ENCODE measurements at regions not wholly inside any gene's neighbourhood (a gene's known extent, or its start where the extent isn't known, plus 50 kb on each side); places are given as distances from the start of the nearest gene placed in this dataset.
"Not testable (repeated sequence)": the region's sequence is repeated elsewhere in the genome, so short reads cannot be mapped to it uniquely, and the experiment has no call there.

DNA sequence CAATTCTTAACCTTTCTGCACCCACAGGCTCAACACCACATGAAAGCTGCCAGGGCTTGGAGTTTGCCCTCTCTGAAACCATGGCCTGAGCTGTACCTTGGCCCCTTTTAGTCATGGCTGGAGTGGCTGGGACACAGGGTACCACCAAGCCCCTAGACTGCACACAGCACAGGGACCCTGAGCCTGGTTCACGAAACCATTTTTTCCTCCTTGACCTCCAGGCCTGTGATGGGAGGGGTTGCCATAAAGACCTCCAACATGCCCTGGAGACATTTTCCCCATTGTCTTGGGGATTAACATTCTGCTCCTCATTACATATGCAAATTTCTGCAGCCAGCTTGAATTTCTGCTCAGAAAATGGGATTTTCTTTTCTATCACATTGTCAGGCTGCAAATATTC, 113.4 kb downstream of the XPNPEP1 start:
- not testable (repeated sequence) for H3K9ac ChIP-seq (ENCODE audit: low read depth in 1 of 2, low read length in 2 of 2); H3K27me3 ChIP-seq (ENCODE audit: control insufficient read depth in 1 of 2, insufficient read depth in 2 of 2, low read length in 2 of 2); H3K9me3 ChIP-seq (ENCODE audit: control insufficient read depth in 1 of 2, low read length in 2 of 2); H3K4me1 ChIP-seq (ENCODE audit: control insufficient read depth in 1 of 2, insufficient read depth in 2 of 2, low read length in 2 of 2); H3K4me3 ChIP-seq (ENCODE audit: low read depth in 1 of 2, low read length in 2 of 2); H3K36me3 ChIP-seq (ENCODE audit: control insufficient read depth in 1 of 2, insufficient read depth in 2 of 2, low read length in 2 of 2); H3K27ac ChIP-seq (ENCODE audit: low read depth, low read length)

DNA sequence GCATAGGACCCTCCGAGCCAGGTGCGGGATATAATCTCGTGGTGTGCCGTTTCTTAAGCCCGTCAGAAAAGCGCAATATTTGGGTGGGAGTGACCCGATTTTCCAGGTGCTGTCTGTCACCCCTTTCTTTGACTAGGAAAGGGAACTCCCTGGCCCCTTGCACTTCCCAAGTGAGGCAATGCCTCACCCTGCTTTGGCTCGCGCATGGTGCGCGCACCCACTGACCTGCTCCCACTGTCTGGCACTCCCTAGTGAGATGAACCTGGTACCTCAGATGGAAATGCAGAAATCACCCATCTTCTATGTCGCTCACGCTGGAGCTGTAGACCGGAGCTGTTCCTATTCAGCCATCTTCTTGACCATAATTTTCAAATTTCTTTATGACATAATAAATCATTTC, 122.1 kb downstream of the XPNPEP1 start:
- not testable (repeated sequence) for H3K36me3 ChIP-seq (ENCODE audit: control insufficient read depth in 1 of 2, insufficient read depth in 2 of 2, low read length in 2 of 2); H3K4me1 ChIP-seq (ENCODE audit: control insufficient read depth in 1 of 2, insufficient read depth in 2 of 2, low read length in 2 of 2); H3K27ac ChIP-seq (ENCODE audit: low read depth, low read length); H3K4me3 ChIP-seq (ENCODE audit: low read depth in 1 of 2, low read length in 2 of 2); H3K9ac ChIP-seq (ENCODE audit: low read depth in 1 of 2, low read length in 2 of 2); H3K9me3 ChIP-seq (ENCODE audit: control insufficient read depth in 1 of 2, low read length in 2 of 2); H3K27me3 ChIP-seq (ENCODE audit: control insufficient read depth in 1 of 2, insufficient read depth in 2 of 2, low read length in 2 of 2)

DNA sequence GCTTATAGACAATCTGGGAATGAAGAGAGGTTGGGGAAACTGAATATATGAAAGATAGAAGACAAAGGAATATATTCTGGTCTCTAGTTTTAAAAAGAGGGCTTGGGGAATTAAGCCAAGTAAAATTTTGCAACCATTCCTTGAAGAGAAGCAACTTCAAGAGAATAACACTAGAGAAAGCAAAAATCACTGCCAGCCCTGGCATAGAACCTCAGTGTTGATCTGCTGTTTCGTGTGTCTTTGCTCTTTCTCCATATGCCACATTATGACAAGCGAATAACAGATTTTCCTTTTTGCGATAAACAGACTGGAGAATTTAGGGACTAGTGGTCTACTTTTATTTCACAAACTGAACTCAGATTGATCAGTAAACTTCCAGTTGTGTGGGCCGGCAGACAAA, 132.7 kb downstream of the XPNPEP1 start:
- no peak overlapping the region for H3K27ac ChIP-seq (ENCODE audit: low read depth, low read length)
- no peaks in the 10 kb centered on the region for H3K27me3 ChIP-seq (ENCODE audit: control insufficient read depth in 1 of 2, insufficient read depth in 2 of 2, low read length in 2 of 2)
- no peaks in the 10 kb centered on the region for H3K36me3 ChIP-seq (ENCODE audit: control insufficient read depth in 1 of 2, insufficient read depth in 2 of 2, low read length in 2 of 2)
- no peak overlapping the region for H3K4me3 ChIP-seq (ENCODE audit: low read depth in 1 of 2, low read length in 2 of 2)
- H3K9ac ChIP-seq (ENCODE audit: low read depth in 1 of 2, low read length in 2 of 2) = no peak overlapping the region
- H3K4me1 ChIP-seq (ENCODE audit: control insufficient read depth in 1 of 2, insufficient read depth in 2 of 2, low read length in 2 of 2) = no peaks in the 10 kb centered on the region
- no peaks in the 10 kb centered on the region for H3K9me3 ChIP-seq (ENCODE audit: control insufficient read depth in 1 of 2, low read length in 2 of 2)

DNA sequence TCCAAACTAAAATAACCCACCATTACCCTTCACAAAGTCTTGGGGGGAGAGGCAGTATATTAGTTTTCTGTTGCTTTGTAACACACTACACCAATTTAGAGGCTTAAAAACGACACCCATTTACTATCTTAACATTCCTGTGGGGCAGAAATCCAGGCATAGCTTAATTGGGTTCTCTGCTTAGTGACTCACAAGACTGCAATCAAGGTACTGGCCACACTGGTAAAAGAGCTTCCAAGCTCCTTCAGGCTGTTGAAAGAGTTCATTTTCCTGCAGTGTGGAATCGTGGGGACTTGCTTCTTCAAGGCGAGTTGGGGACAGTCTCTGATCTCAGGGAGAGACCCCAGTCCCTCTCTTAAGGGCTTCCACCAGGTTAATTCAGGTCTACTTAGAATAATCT, 139.1 kb downstream of the XPNPEP1 start:
- no peaks in the 10 kb centered on the region for H3K9me3 ChIP-seq (ENCODE audit: control insufficient read depth in 1 of 2, low read length in 2 of 2)
- H3K27me3 ChIP-seq (ENCODE audit: control insufficient read depth in 1 of 2, insufficient read depth in 2 of 2, low read length in 2 of 2) = no peaks in the 10 kb centered on the region
- no peak overlapping the region for H3K4me3 ChIP-seq (ENCODE audit: low read depth in 1 of 2, low read length in 2 of 2)
- no peaks in the 10 kb centered on the region for H3K36me3 ChIP-seq (ENCODE audit: control insufficient read depth in 1 of 2, insufficient read depth in 2 of 2, low read length in 2 of 2)
- H3K27ac ChIP-seq (ENCODE audit: low read depth, low read length) = no peak overlapping the region
- no peak overlapping the region for H3K9ac ChIP-seq (ENCODE audit: low read depth in 1 of 2, low read length in 2 of 2)
- H3K4me1 ChIP-seq (ENCODE audit: control insufficient read depth in 1 of 2, insufficient read depth in 2 of 2, low read length in 2 of 2) = no peaks in the 10 kb centered on the region

DNA sequence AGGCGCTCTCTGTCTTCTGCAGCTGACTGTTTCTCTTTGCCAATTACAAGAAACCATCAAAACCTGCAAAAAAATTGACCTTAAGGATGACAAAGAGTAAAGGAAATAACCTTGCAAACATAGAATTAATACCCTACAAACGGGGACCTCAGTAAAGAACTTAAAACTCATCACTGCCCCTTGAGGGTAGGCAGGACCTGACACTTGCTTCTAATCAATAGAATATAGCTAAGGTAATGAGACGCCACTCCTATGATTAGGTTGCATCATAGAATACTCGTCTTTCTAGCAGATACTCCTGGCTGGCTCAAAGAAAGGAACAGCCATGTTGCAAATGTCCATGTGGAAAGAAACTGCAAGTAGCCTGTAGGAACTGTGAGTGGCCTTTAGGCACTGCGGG, 140.0 kb downstream of the XPNPEP1 start:
- H3K4me1 ChIP-seq (ENCODE audit: control insufficient read depth in 1 of 2, insufficient read depth in 2 of 2, low read length in 2 of 2) = no peaks in the 10 kb centered on the region
- H3K9ac ChIP-seq (ENCODE audit: low read depth in 1 of 2, low read length in 2 of 2) = no peak overlapping the region
- no peaks in the 10 kb centered on the region for H3K9me3 ChIP-seq (ENCODE audit: control insufficient read depth in 1 of 2, low read length in 2 of 2)
- H3K27ac ChIP-seq (ENCODE audit: low read depth, low read length) = no peak overlapping the region
- no peaks in the 10 kb centered on the region for H3K27me3 ChIP-seq (ENCODE audit: control insufficient read depth in 1 of 2, insufficient read depth in 2 of 2, low read length in 2 of 2)
- H3K4me3 ChIP-seq (ENCODE audit: low read depth in 1 of 2, low read length in 2 of 2) = no peak overlapping the region
- H3K36me3 ChIP-seq (ENCODE audit: control insufficient read depth in 1 of 2, insufficient read depth in 2 of 2, low read length in 2 of 2) = no peaks in the 10 kb centered on the region

DNA sequence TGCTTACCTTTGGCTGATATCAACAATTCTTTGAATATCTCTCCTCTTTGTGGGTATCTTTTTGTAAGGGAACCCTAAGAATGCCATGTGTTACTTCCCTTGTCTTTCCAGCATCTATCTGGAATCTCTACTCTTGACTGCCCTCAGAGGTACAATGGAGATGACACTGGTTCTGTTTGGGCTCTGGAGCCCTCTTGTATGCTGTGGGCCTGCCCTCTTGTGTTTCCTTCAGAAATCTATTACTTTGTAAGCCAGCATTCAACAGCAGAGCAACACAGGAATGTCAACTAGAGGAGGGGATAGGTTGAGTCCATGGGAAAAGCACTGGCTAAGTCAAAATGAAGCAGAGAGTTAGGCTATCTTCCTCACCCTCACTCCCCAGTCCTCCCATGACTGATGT, 142.3 kb downstream of the XPNPEP1 start:
- H3K9me3 ChIP-seq (ENCODE audit: control insufficient read depth in 1 of 2, low read length in 2 of 2) = no peaks in the 10 kb centered on the region
- H3K9ac ChIP-seq (ENCODE audit: low read depth in 1 of 2, low read length in 2 of 2) = no peak overlapping the region
- H3K27me3 ChIP-seq (ENCODE audit: control insufficient read depth in 1 of 2, insufficient read depth in 2 of 2, low read length in 2 of 2) = no peaks in the 10 kb centered on the region
- H3K27ac ChIP-seq (ENCODE audit: low read depth, low read length) = no peak overlapping the region
- H3K4me1 ChIP-seq (ENCODE audit: control insufficient read depth in 1 of 2, insufficient read depth in 2 of 2, low read length in 2 of 2) = no peaks in the 10 kb centered on the region
- no peak overlapping the region for H3K4me3 ChIP-seq (ENCODE audit: low read depth in 1 of 2, low read length in 2 of 2)
- no peaks in the 10 kb centered on the region for H3K36me3 ChIP-seq (ENCODE audit: control insufficient read depth in 1 of 2, insufficient read depth in 2 of 2, low read length in 2 of 2)

DNA sequence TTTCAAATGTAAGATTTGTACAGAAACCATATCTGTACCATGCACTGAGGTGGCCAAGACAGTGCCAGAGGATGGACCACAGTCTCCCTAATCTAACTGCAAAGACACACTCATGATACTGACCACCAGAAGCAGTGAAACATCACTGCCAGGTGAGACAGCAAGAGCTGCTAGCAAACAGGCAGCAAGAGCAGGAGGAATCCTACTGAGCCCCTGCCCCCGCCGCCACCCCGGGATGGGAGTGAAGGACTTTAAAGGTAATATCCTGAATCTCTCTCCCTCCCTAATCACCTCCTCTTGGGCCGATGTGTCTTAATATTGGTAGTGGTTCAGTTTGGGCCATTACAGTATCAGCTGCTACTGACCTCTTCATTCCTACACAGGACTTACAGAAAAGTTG, 144.3 kb downstream of the XPNPEP1 start:
- Histone ChIP-seq H3K27me3 (ENCODE audit: control insufficient read depth in 1 of 2, insufficient read depth in 2 of 2, low read length in 2 of 2) (no peaks in the 10 kb centered on the region), H3K36me3 (ENCODE audit: control insufficient read depth in 1 of 2, insufficient read depth in 2 of 2, low read length in 2 of 2) (no peaks in the 10 kb centered on the region), H3K4me3 (ENCODE audit: low read depth in 1 of 2, low read length in 2 of 2) (no peak overlapping the region), H3K9me3 (ENCODE audit: control insufficient read depth in 1 of 2, low read length in 2 of 2) (no peaks in the 10 kb centered on the region), H3K9ac (ENCODE audit: low read depth in 1 of 2, low read length in 2 of 2) (no peak overlapping the region), H3K4me1 (ENCODE audit: control insufficient read depth in 1 of 2, insufficient read depth in 2 of 2, low read length in 2 of 2) (no peaks in the 10 kb centered on the region), H3K27ac (ENCODE audit: low read depth, low read length) (no peak overlapping the region)

DNA sequence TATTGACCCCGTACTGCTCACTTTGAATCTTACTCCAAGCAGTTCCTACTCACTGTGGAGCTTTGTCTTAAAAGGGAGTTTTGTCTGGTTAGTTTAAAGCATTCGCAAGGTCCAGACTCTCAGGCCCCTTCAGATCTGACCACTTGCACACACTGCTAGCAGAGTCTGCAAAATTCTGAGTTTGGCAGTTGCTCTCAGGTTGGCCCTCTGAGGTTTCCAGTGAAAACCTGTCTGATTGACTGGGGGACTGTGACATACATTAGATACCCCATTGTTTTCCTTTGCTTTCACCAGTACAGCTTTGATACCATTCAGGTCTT, 149.2 kb downstream of the XPNPEP1 start:
- no peaks in the 10 kb centered on the region for H3K4me1 ChIP-seq (ENCODE audit: control insufficient read depth in 1 of 2, insufficient read depth in 2 of 2, low read length in 2 of 2)

DNA sequence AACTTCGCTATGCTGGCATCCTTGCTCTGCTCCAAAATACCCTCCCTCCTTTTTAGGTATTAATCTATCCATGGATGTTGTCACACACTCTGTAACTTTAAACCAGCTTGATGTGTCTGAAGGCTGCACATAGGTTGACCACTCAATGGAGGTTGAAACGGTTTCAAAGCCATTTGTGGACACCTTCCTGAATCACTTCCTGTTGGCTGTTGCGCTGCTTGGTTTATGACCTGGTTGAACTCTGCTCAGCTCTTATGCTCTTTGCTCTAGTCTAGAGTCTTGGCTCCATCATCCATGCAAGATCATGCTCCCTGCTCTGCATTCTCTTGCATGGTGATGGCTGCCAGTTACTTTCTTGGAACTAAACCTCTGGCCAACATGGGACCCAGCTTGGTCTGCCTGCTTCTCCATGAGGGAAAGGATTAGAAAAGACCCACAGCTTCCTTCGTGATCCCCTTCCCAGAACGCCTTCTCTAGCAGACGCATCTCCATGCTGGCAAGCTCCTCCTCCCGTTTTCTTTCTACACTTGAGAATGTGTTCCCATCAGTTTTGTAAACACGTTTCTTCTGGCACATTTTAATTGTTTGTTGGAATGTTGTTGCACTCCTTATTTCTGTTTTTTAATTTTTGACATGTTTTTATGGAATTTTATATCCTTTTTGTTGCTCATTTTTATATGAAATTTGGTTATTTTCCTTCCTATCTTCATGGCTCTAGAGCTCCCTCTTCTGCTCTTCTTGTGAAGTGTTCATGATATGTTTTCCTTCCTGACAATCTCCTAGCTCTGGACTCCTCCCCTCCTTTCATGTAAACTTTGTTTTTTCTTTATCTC, 149.8 kb downstream of the XPNPEP1 start:
- H3K4me3 ChIP-seq (ENCODE audit: low read depth in 1 of 2, low read length in 2 of 2) = no peak overlapping the region
- H3K9ac ChIP-seq (ENCODE audit: low read depth in 1 of 2, low read length in 2 of 2) = no peak overlapping the region
- H3K27me3 ChIP-seq (ENCODE audit: control insufficient read depth in 1 of 2, insufficient read depth in 2 of 2, low read length in 2 of 2) = no peaks in the 10 kb centered on the region
- H3K9me3 ChIP-seq (ENCODE audit: control insufficient read depth in 1 of 2, low read length in 2 of 2) = no peaks in the 10 kb centered on the region
- no peaks in the 10 kb centered on the region for H3K4me1 ChIP-seq (ENCODE audit: control insufficient read depth in 1 of 2, insufficient read depth in 2 of 2, low read length in 2 of 2)
- H3K27ac ChIP-seq (ENCODE audit: low read depth, low read length) = no peak overlapping the region
- H3K36me3 ChIP-seq (ENCODE audit: control insufficient read depth in 1 of 2, insufficient read depth in 2 of 2, low read length in 2 of 2) = no peaks in the 10 kb centered on the region

More for the DNA sequence above, 149.2 kb downstream of the XPNPEP1 start:
- no peaks in the 10 kb centered on the region for H3K9me3 ChIP-seq (ENCODE audit: control insufficient read depth in 1 of 2, low read length in 2 of 2)
- H3K27ac ChIP-seq (ENCODE audit: low read depth, low read length) = no peak overlapping the region
- H3K9ac ChIP-seq (ENCODE audit: low read depth in 1 of 2, low read length in 2 of 2) = no peak overlapping the region
- no peaks in the 10 kb centered on the region for H3K27me3 ChIP-seq (ENCODE audit: control insufficient read depth in 1 of 2, insufficient read depth in 2 of 2, low read length in 2 of 2)
- no peaks in the 10 kb centered on the region for H3K36me3 ChIP-seq (ENCODE audit: control insufficient read depth in 1 of 2, insufficient read depth in 2 of 2, low read length in 2 of 2)
- no peak overlapping the region for H3K4me3 ChIP-seq (ENCODE audit: low read depth in 1 of 2, low read length in 2 of 2)

DNA sequence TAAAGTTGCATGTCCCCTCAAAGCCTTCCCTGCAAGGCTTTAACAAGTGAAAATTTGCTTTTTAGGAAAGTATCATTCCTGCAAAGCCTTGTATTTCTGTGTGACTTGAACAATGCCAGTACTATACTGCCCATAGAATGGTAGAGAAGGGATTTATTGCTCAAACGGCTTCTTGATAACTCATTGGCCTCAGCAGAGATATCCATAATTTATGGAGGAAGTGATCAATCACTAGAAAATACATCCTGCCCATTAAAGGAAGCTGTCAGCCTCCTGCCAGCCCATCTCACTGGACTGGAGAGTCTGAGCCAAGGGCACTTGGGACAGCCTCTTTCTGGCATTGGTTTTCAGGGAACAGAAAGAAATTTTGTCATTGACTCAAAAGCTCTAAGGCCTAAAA, 152.6 kb downstream of the XPNPEP1 start:
- Histone ChIP-seq H3K36me3 (ENCODE audit: control insufficient read depth in 1 of 2, insufficient read depth in 2 of 2, low read length in 2 of 2) (no peaks in the 10 kb centered on the region), H3K27ac (ENCODE audit: low read depth, low read length) (no peak overlapping the region), H3K27me3 (ENCODE audit: control insufficient read depth in 1 of 2, insufficient read depth in 2 of 2, low read length in 2 of 2) (no peaks in the 10 kb centered on the region), H3K4me1 (ENCODE audit: control insufficient read depth in 1 of 2, insufficient read depth in 2 of 2, low read length in 2 of 2) (no peaks in the 10 kb centered on the region), H3K9ac (ENCODE audit: low read depth in 1 of 2, low read length in 2 of 2) (no peak overlapping the region), H3K9me3 (ENCODE audit: control insufficient read depth in 1 of 2, low read length in 2 of 2) (no peaks in the 10 kb centered on the region), H3K4me3 (ENCODE audit: low read depth in 1 of 2, low read length in 2 of 2) (no peak overlapping the region)

DNA sequence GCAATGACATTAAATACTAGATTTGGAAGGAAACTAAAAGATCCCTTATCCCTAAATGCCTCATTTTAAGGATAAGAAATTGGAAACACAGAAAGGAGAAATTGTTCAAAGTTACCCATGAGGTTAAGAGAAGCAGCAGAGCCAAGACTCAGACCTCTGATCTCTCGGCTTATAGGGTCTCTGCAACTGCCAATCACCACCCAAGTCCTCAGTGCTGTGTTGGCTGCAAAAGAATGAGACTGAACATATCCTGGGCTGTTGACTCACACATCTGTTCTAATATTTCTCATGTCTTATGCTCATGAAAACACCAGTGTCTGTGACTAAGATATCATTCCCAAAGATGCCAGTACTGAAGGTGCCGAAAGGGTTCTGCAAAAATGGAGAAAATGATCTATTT, 153.3 kb downstream of the XPNPEP1 start:
- no peaks in the 10 kb centered on the region for H3K9me3 ChIP-seq (ENCODE audit: control insufficient read depth in 1 of 2, low read length in 2 of 2)
- H3K4me1 ChIP-seq (ENCODE audit: control insufficient read depth in 1 of 2, insufficient read depth in 2 of 2, low read length in 2 of 2) = no peaks in the 10 kb centered on the region
- H3K36me3 ChIP-seq (ENCODE audit: control insufficient read depth in 1 of 2, insufficient read depth in 2 of 2, low read length in 2 of 2) = no peaks in the 10 kb centered on the region
- H3K4me3 ChIP-seq (ENCODE audit: low read depth in 1 of 2, low read length in 2 of 2) = no peak overlapping the region
- no peak overlapping the region for H3K27ac ChIP-seq (ENCODE audit: low read depth, low read length)
- no peaks in the 10 kb centered on the region for H3K27me3 ChIP-seq (ENCODE audit: control insufficient read depth in 1 of 2, insufficient read depth in 2 of 2, low read length in 2 of 2)
- no peak overlapping the region for H3K9ac ChIP-seq (ENCODE audit: low read depth in 1 of 2, low read length in 2 of 2)

All from duodenal mucosa (tissue), 2 donors.